GM12864 (cell line): ENCODE measurements at regions not wholly inside any gene's neighbourhood (a gene's known extent, or its start where the extent isn't known, plus 50 kb on each side); places are given as distances from the start of the nearest gene placed in this dataset.

ENCODE experiments used
- DNase-seq: peaks from one replicate; pipeline ENCODE4 v3.0.0-alpha.2; 2011; ENCODE audit warnings: low read depth
- H3K4me3 ChIP-seq: 2 replicates; pipeline ENCODE4 v1.5.1; 2011; ENCODE audit warnings: mild to moderate bottlenecking, low read depth, low read length, control low read depth
- CTCF ChIP-seq: IDR thresholded peaks from 2 replicates; pipeline ENCODE4 v1.5.1; 2011; ENCODE audit warnings: low read depth, mild to moderate bottlenecking, moderate library complexity, low read length, control low read depth, inconsistent platforms; ENCODE audit errors: missing control alignments

GRCh38 chr1:193310564-193310963 is 124.2 kb upstream of the B3GALT2 start:
- TF ChIP-seq CTCF, result no peak
- no peak overlapping the region for H3K4me3 ChIP-seq
- DNase-seq, result no peak

GRCh38 chr1:193309936-193310475 is 123.6 kb upstream of the B3GALT2 start:
- DNase-seq, result no peak
- H3K4me3 ChIP-seq, result no peak overlapping the region
- no peak for TF ChIP-seq CTCF

DNA sequence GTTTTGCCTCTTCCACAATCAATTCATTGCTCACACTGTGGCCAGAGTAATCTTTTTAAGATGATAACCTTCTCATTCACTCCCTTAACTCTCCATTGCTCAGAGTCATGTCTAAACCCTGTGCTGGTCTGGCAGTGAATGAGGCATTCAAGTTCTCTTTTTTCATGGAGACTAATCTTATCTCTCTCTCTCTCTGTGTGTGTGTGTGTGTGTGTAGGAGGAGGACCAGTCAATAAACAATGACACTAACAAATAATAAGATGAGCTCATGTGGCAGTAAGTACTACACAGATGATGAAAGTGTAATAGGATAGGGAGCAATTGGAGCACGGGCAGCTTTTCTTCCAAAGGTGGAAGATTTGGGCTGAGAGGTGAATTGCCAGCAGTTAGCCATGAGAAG is 122.0 kb upstream of the B3GALT2 start:
- DNase-seq, result no peak
- no peak overlapping the region for H3K4me3 ChIP-seq
- TF ChIP-seq CTCF, result no peak

- TF ChIP-seq CTCF, result no peak
- no peak overlapping the region for H3K4me3 ChIP-seq
- no peak for DNase-seq
Observed at GRCh38 chr1:193306430-193306829, 120.0 kb upstream of the B3GALT2 start.
